NOMO-1 (cell line): ENCODE measurements at regions not wholly inside any gene's neighbourhood (a gene's known extent, or its start where the extent isn't known, plus 50 kb on each side); places are given as distances from the start of the nearest gene placed in this dataset.

Experiments used
- DNase-seq, 2 experiments: peaks; one replicate each; lab custom pipeline; 2025; ENCODE audit not compliant: unreplicated experiment in 2 of 2; lab: John Stamatoyannopoulos, UW

- DNase-seq: no peak
These were observed 90.2 kb upstream of the TBX3 start for GRCh38 chr12:114774197-114774596.

DNA sequence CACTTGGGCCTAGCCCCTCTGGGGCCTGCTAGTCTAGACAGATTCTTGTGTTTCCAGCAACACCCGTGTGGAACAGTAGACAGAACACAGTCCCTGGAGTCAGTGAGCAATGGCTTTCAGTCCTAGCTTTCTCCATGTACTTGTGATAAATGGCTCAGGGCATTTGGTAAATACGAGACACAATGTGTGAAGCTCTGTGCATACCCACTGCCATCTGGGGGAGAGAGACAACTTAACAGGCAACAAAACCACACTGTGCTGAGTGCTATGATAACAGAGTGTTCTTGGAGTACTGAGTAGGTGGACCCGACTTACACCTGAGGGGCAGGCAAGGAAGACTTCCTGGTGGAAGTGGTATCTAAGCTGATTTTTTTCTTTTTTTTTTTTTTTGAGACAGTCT is 86.3 kb upstream of the TBX3 start:
- no peak for DNase-seq

- DNase-seq: no peak
These were observed 85.7 kb upstream of the TBX3 start for GRCh38 chr12:114769634-114770033.

DNA sequence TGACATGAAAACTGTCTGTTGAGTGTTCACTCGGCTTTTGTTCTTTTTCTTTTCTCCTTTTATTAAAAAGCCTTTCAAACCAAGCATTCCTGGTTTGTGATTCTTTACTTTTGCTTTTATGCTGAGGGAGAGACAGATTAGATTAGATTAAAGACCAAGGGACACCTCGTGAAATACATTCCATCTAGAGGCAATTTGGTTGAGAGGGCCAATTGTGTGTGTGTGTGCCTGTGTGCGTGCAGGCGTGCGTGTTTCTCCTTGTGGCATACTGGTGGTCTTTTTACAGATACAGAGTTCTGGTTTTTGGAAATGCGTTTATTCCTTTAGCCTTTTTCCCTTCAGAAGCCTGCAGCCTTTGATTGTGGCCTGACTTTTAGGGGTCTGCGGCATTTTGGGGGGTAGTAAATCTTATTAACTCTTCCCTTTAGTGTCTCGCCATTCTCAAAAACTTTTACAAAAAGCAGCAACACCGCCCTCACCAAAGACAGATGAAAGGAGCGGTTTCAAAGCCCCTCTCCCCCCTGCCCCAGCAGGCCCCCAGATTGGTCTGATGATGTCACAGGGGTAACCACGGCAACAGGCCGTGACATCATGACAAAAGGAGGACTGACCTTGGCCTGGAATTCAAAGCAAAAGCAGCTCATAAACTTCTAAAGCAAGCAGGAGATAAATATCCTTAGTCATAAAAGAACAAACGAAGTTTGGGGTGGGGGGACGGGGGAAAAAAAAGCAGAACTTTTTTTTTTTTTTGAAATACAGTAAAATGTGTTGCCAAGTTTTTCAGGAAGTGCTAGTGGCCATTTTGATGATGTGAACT is 84.1 kb upstream of the TBX3 start:
- peak; percentile 15 to 24 for DNase-seq

DNA sequence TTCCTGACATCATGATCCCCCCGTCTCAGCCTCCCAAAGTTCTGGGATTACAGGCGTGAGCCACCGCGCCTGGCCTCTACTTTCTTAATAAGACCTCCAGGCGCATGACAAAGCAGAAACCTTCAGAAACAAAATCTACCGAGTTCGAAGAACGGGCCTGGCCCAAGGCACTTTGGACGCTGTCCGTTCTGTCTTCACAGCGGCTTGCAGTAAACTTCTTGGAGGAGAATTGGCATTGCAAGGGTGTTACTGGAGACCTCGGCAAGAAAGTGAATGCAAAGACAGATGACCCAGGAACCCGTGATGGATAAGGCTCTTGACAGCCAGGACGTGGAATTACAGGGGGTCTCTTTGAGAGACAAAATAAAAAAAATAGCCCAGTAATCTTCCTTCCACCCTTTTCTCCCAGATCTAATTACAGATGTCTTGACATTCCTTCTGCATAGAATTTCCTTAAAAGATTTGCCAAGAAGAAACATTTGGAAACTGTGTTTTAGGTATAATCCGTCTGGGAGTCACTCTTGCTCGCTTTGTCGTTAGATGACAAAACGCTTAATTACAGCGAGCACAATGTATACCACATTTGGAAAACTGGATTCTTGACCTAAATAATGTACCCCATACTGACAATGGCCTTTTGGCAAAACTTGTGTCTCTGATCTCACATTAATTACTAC is 83.2 kb upstream of the TBX3 start:
- no peak for DNase-seq

DNA sequence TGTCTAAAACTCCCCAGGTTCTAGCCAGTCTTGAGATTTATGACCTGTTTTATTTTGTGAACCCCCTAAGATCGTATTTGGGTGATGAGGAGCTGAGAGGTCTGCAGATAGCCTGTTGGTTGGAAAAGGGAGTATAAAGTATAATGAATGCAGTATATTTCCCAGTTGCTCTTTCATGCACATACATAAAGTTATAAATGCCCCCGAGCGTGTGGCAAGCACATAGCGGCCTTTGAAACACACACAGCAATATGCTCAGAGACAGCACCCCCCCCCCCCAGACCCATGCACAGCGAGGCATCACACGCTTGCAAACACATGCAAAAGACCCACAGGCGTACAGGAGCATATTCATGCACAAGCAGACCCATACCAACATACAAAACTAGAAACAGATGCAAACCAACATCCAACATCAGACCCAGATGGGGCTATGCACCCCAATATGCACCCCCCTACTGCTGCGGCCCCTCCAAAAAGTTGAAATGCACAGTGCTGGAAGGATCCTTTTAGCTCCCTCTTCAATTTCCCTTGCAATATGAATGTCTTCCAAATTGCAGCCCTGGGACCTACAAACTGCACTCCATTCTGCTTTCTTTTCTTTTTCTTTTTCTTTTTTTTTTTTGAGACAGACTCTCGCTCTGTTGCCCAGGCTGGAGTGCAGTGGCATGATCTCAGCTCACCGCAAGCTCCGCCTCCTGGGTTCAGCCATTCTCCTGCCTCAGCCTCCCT is 82.2 kb upstream of the TBX3 start:
- DNase-seq: no peak

- DNase-seq: no peak
These were observed 80.5 kb upstream of the TBX3 start for GRCh38 chr12:114764510-114764909.

- DNase-seq: no peak
These were observed 78.6 kb upstream of the TBX3 start for GRCh38 chr12:114762490-114763110.

DNA sequence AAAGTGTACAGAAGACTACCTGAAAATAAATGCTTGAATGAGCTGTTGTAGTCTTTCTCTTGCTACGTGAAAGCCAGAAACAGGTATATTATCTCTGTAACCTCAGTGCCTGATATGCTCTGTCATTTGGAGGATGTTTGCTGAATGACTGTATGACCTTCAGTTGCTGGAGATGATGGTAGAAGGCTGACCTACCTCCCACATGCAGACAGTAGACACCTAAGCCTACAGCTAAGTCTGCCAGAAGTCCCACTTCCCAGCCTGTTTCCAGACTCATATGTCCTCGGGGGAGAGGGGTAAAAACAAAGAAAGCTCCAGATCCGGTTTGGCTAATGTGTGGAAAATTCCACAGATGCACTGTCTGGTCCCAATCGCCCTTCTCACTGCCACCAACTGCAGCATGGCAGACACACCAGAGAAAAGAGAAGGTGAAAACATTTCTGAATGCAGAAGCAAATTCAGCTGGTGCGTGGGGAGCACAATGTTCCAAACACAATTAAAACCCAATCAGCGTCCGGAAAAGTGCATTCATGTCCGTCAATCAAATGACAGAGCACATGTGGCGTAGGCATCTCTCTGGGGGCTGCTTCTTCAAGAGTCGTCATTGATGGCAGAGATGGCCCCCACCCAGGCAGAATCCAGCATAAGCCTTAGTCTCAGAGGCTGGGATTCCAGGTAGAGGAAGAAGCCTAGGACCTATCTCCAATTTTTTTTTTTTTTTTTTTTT is 76.3 kb upstream of the TBX3 start:
- DNase-seq: no peak

DNA sequence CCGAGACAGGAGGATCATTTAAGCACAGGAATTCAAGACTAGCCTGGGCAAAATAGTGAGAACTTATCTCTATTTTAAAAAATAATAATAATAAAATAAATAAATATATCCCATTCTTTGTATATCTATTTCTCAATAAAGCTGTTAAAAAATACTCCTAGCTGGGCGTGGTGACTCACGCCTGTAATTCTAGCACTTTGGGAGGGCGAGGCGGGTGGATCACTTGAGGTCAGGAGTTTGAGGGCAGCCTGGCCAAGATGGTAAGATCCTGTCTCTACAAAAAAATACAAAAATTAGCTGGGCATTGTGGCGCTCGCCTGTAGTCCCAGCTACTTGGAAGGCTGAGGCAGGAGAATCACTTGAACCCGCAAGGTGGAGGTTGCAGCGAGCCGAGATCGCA is 75.7 kb upstream of the TBX3 start:
- no peak for DNase-seq

GRCh38 chr12:114757684-114758325 is 73.8 kb upstream of the TBX3 start:
- DNase-seq: no peak

DNA sequence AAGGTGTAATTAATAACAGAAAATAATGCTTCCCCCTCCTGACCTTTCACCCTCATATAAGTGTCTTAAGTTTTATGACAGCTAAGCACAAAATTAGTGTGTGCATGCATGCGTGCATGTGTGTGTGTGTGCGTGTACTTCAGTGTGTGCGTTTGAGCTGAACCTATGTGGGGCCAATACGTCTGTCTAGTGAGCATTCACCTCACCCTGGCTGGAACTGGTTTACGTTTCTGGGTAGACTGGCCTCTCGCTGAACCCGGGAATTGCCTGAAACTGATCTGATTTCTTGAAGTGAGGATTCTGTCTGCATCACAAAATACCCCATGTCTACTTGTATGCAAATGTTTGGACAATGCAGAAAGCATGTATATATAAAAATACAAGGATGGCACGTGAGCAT is 68.2 kb upstream of the TBX3 start:
- DNase-seq: no peak

GRCh38 chr12:114751712-114752111 is 67.7 kb upstream of the TBX3 start:
- no peak for DNase-seq

- DNase-seq: no peak
These were observed 66.9 kb upstream of the TBX3 start for GRCh38 chr12:114750917-114751316.

DNA sequence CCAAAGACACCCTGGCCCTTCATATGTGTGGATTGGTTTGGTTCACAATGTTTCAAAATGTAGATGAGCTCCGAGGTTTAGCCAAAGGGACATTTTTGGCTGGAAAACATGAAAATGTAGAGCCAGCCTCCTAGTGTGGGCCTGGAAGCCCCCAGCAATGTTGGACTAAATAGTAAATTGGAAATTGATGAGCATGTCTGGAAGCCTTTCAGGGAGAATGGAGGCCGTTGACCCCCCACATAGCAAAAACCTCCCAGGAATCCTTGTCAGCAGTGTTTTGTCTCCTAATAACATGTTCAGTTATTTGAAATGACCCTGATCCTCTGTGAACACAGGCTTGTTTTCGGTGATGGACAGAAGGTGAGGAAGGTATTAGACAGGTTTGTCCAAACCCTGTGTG is 65.1 kb upstream of the TBX3 start:
- no peak for DNase-seq

DNA sequence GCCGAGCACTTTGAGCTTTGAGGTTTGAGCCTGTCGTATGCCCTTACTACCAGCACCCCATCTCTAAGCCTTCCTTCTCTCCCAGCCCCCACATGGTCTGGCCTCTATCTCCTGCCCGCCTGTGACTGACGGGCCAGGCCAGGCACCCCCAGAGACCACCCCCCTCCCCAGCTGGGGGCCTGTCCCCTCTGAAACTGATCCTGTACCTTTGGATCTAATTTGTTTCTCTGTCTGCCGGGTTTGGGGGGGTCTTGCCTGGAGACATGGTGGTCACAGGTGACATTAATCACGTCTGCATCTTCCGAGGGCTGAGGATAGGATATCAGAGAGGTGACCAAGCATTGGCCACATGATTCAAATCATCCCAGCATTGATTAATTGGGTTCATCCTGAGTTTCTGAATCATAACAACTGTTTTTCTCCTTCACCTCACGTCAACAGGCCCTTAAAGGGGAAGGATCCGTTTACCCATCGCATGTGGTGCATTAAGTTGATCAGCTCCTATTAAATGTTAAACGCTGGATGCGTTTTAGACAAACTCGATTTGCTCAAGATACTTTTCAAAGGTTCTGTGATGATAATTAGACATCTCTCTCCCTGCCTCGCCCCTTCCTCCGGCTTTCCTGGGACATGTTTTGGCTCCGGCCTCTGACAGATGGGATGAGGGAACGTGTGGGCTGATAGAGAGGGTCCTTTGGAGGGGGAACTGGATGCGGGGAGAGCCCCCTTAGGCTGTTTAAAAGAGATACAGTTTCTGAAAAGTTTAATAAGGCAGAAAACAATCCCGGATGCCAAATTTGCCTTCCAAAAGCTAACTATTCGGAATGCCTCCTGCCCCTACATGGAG is 63.3 kb upstream of the TBX3 start:
- no peak for DNase-seq

DNA sequence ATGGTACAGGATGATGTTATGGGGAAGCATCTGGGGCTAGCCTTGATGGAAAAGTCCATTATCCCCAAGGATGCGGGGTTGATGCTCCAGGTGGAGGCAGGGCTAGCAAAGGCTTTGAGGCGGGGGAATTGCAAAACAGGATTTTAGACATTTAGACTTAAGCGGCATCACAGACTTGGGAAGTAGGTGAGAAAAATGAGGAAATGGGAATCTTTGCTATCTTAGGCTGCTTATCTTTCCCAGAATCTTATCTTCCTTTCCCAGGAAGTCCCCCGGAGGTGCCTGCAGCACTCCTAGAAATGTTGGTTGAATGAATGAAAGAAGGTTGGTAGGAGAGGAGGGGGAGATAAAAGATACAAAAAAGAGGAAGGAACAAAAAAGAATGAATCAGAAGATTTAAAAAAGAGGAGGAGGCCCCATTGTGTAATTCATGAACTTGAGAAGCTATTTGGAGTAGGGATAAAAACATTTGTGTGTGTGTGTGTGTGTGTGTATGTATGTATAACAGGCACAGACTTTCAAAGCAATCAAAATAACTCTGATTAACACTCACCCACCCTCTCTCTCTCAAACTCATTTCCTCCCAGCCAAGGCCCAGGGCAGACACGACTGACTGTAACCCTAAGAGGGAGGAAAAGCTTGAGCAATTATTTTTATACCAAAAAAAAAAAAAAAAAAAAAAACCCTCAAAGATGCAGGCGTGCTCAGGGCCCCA is 62.5 kb upstream of the TBX3 start:
- peak; percentile 7 to 28 for DNase-seq

- DNase-seq: no peak
These were observed 60.7 kb upstream of the TBX3 start for GRCh38 chr12:114744691-114745090.

GRCh38 chr12:114744285-114744684 is 60.3 kb upstream of the TBX3 start:
- DNase-seq: no peak
